ENCODE measurements at regions not wholly inside any gene's neighbourhood (a gene's known extent, or its start where the extent isn't known, plus 50 kb on each side); places are given as distances from the start of the nearest gene placed in this dataset.

GRCh38 chr9:115972843-115973595 lies 180.6 kb upstream of the PAPPA start:
- no peak for TF ChIP-seq EP300 (IDR thresholded peaks at IDR 0.05)
- no peak for TF ChIP-seq CTCF (IDR thresholded peaks at IDR 0.05)

All from tibial nerve (tissue), 4 donors.